ENCODE measurements at regions not wholly inside any gene's neighbourhood (a gene's known extent, or its start where the extent isn't known, plus 50 kb on each side); places are given as distances from the start of the nearest gene placed in this dataset.
A peak's percentile ranks its signal among the peaks of the same experiment; 100 is the strongest.
"Not testable (repeated sequence)": the region's sequence is repeated elsewhere in the genome, so short reads cannot be mapped to it uniquely, and the experiment has no call there.

GRCh38 chr11:122559734-122560382, 95.7 kb upstream of the UBASH3B start (continued):
- TF ChIP-seq ZBTB40 (IDR thresholded peaks at IDR 0.05): peak; percentile 36; the same call in 1 of the 2 replicates
- TF ChIP-seq ZBTB40 (CRISPR knock-in tag; IDR thresholded peaks at IDR 0.05): no peak
- TF ChIP-seq TBP (optimal IDR thresholded peaks at IDR 0.05; ENCODE audit: low read depth, low read length): peak; percentile 97
- TF ChIP-seq POLR2H (tag; IDR thresholded peaks at IDR 0.05; ENCODE audit: low read depth): peak; percentile 97
- no peak for TF ChIP-seq BDP1 (IDR thresholded peaks at IDR 0.05; ENCODE audit: insufficient read depth, insufficient read length)

GRCh38 chr11:122559218-122559617, 96.3 kb upstream of the UBASH3B start:
- H3K27ac ChIP-seq (ENCODE audit: extremely low read depth, low read depth, low read length); intact Hi-C loops (cut with micrococcal nuclease); in situ Hi-C loops (cut with MboI); H3K9ac ChIP-seq (ENCODE audit: insufficient read depth in 1 of 2, low read depth in 2 of 2, low read length in 2 of 2); DNase-seq (ENCODE audit: extremely low read depth in 1 of 4, low spot score in 3 of 4); CTCF ChIA-PET (ENCODE audit: low intra/inter-chr PET ratio); POLR2A ChIA-PET; H2AFZ ChIP-seq (ENCODE audit: low read depth, low read length); FAIRE-seq; BruUV-seq (replicated peaks); H4K20me1 ChIP-seq (replicated peaks; ENCODE audit: control insufficient read depth, insufficient read depth, low read length); H3K9me3 ChIP-seq (replicated peaks; ENCODE audit: control insufficient read depth, insufficient read depth, low read depth, low read length); H3K27me3 ChIP-seq (ENCODE audit: control insufficient read depth in 2 of 2, insufficient read depth in 2 of 2, low read length in 2 of 2); ATAC-seq; H3K9me1 ChIP-seq (ENCODE audit: control insufficient read depth, insufficient read depth, low read length); H3K4me2 ChIP-seq (ENCODE audit: insufficient read depth, low read length); H3K79me2 ChIP-seq (ENCODE audit: control insufficient read depth, insufficient read depth, low read length); H3K36me3 ChIP-seq (ENCODE audit: control insufficient read depth, insufficient read depth, low read length); H3K4me1 ChIP-seq (replicated peaks in 1 of 2; ENCODE audit: control insufficient read depth in 2 of 2, insufficient read depth in 2 of 2, low read length in 2 of 2): not testable (repeated sequence)
- 7% methylated on average over 9 of the region's 9 CpGs for WGBS (ENCODE audit: insufficient coverage, low coverage, missing lambda C conversion rate)
- H3K4me3 ChIP-seq: peak overlapping the region; percentile 10; the same call in 1 of the 2 replicates

All from K562 (cell line).